ENCODE measurements at regions not wholly inside any gene's neighbourhood (a gene's known extent, or its start where the extent isn't known, plus 50 kb on each side); places are given as distances from the start of the nearest gene placed in this dataset.

DNA sequence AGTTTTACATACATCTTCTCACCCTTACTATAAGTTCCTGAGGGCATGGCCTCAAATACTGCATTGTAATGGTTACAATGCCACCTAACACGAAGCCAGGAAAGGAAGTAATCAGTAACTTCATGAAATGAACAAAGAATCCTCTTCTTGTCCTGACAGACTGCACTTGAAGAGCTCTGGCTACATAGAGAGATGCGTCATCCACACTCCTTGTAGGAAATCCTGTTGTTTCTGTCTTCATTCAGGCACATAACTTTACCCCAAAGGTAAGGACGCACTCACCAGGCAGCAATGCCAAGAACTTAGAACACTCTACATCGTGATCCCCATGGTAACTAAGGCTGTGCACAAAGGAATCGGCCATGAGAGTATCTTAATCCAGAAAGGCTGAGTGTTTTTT lies 80.3 kb upstream of the ARID5B start (continued):
- no peak for TF ChIP-seq RAD21 (IDR thresholded peaks at IDR 0.05 in 1 of 2, conservative IDR thresholded peaks at IDR 0.05 in 1 of 2; ENCODE audit: low read depth in 2 of 2, low read length in 2 of 2)
- TF ChIP-seq FOSL1 (IDR thresholded peaks at IDR 0.05; ENCODE audit: insufficient read depth, low read depth, low read length): no peak
- no peak for TF ChIP-seq RXRA (IDR thresholded peaks at IDR 0.05; ENCODE audit: insufficient read depth, low read depth, low read length)
